CD4-positive, alpha-beta T cell treated with Interleukin-4 for 4 hours (primary cell): ENCODE measurements at regions not wholly inside any gene's neighbourhood (a gene's known extent, or its start where the extent isn't known, plus 50 kb on each side); places are given as distances from the start of the nearest gene placed in this dataset.
"Not testable (repeated sequence)": the region's sequence is repeated elsewhere in the genome, so short reads cannot be mapped to it uniquely, and the experiment has no call there.

Experiments
- DNase-seq: peaks from one replicate; pipeline ENCODE4 v3.0.0-alpha.2; 2020

- no peak for DNase-seq
These were observed 138.7 kb downstream of the YTHDC2 start for GRCh38 chr5:113652161-113652560.

- no peak for DNase-seq
These were observed 141.3 kb downstream of the YTHDC2 start for GRCh38 chr5:113654828-113655227.

GRCh38 chr5:113660206-113660605 lies 146.7 kb downstream of the YTHDC2 start:
- DNase-seq, result no peak

- DNase-seq, result no peak
These were observed 147.3 kb downstream of the YTHDC2 start for GRCh38 chr5:113660706-113661250.

- DNase-seq, result peak; percentile 17
These were observed 150.5 kb downstream of the YTHDC2 start for GRCh38 chr5:113663879-113664541.

GRCh38 chr5:113673041-113673440 lies 159.5 kb downstream of the YTHDC2 start:
- DNase-seq, result no peak

GRCh38 chr5:113675166-113675565 lies 161.7 kb downstream of the YTHDC2 start:
- DNase-seq, result no peak

GRCh38 chr5:113678202-113678601 lies 164.7 kb downstream of the YTHDC2 start:
- no peak for DNase-seq

- peak; percentile 22 for DNase-seq
These were observed 165.6 kb downstream of the YTHDC2 start for GRCh38 chr5:113678924-113679575.

- DNase-seq, result no peak
These were observed 167.0 kb downstream of the YTHDC2 start for GRCh38 chr5:113680534-113680933.

GRCh38 chr5:113682497-113683136 lies 169.1 kb downstream of the YTHDC2 start:
- DNase-seq, result no peak

GRCh38 chr5:113683211-113683610 lies 169.7 kb downstream of the YTHDC2 start:
- DNase-seq, result no peak

GRCh38 chr5:113686599-113686998 lies 173.1 kb downstream of the YTHDC2 start:
- no peak for DNase-seq

GRCh38 chr5:113689647-113690046 lies 176.2 kb downstream of the YTHDC2 start:
- no peak for DNase-seq

GRCh38 chr5:113692466-113692865 lies 179.0 kb downstream of the YTHDC2 start:
- DNase-seq, result no peak

GRCh38 chr5:113692891-113693457 lies 179.5 kb downstream of the YTHDC2 start:
- DNase-seq, result no peak

- DNase-seq, result no peak
These were observed 180.2 kb downstream of the YTHDC2 start for GRCh38 chr5:113693701-113694100.

- DNase-seq, result no peak
These were observed 181.1 kb downstream of the YTHDC2 start for GRCh38 chr5:113694576-113694975.

- no peak for DNase-seq
These were observed 189.8 kb downstream of the YTHDC2 start for GRCh38 chr5:113703266-113703665.

- no peak for DNase-seq
These were observed 192.2 kb downstream of the YTHDC2 start for GRCh38 chr5:113705657-113706056.

GRCh38 chr5:113713051-113713450 lies 199.6 kb downstream of the YTHDC2 start:
- DNase-seq, result no peak

- not testable (repeated sequence) for DNase-seq
These were observed 202.4 kb downstream of the YTHDC2 start for GRCh38 chr5:113715921-113716320.

- no peak for DNase-seq
These were observed 206.1 kb downstream of the YTHDC2 start for GRCh38 chr5:113719549-113719948.

GRCh38 chr5:113721171-113721570 lies 207.7 kb downstream of the YTHDC2 start:
- no peak for DNase-seq
